DMS 273 (cell line): ENCODE measurements at regions not wholly inside any gene's neighbourhood (a gene's known extent, or its start where the extent isn't known, plus 50 kb on each side); places are given as distances from the start of the nearest gene placed in this dataset.
"Not testable (repeated sequence)": the region's sequence is repeated elsewhere in the genome, so short reads cannot be mapped to it uniquely, and the experiment has no call there.

Experiments used
- DNase-seq: peaks from one replicate; lab custom pipeline; 2025; ENCODE audit not compliant: unreplicated experiment; lab: John Stamatoyannopoulos, UW

- peak; percentile 40 for DNase-seq
Measured at GRCh38 chr3:197372047-197372661, 73.7 kb upstream of the DLG1 start.

DNA sequence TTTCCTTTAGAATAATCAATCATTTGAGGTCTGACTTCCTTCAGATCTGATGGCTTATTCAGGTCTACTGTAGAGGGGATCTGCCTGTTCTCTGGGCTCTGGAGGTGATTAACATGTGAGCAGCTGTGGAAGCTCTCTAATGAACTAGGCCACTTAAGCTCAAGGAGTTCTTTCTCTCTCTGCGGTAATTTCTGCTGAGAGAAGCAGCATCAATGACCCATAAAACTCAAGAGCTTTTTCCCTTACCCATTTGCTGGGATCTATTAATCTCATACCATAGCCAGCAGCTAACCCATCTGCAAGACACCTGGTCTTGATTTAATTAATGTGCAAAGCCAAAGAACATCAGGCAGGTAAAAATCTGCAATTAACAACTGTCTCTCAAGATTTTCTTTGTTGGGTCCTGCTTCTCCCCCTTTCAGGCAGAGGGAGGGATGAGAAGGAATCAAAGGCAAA lies 73.2 kb upstream of the DLG1 start:
- DNase-seq, result peak; percentile 53

DNA sequence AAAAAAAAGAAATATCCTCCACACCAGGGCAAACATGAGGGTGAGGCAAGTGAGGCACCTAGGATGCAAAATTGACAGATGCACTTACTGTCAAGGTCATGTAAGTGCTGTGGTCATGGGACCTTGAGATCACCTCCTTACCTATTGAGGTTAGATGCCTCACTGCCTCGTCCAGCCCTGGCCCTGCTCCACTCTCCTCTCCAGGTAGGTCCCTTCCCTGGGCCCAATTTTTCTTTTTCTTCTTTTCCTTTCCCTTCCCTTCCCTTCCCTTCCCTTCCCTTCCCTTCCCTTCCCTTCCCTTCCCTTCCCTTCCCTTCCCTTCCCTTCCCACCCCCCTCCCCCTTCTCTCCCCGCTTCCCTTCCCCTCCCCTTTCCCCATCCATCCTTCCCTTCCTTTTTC lies 71.1 kb upstream of the DLG1 start:
- no peak for DNase-seq

GRCh38 chr3:197368821-197369220 lies 70.4 kb upstream of the DLG1 start:
- no peak for DNase-seq

DNA sequence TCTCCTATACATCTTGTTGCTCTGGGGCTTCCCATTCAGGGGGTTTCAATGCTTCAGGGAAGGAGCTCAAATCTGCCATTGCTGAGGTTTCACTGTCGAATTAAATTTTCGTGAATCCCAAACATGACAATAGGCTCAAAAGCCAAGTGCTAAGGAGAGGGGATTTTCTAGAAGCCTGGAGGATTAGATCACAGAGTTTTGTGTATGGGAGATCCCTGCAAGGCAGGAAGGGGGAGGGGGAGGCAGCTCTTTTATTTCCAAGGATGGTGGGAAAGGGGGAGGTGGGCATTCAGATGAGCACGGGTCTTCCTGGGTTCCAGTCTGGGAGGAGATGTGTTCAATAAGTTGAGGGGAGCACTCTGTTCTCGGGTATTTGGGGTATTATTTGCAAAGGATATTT lies 69.9 kb upstream of the DLG1 start:
- no peak for DNase-seq

GRCh38 chr3:197367081-197367780 lies 68.8 kb upstream of the DLG1 start:
- peak; percentile 56 for DNase-seq

- no peak for DNase-seq
Measured at GRCh38 chr3:197366301-197367044, 68.1 kb upstream of the DLG1 start.

DNA sequence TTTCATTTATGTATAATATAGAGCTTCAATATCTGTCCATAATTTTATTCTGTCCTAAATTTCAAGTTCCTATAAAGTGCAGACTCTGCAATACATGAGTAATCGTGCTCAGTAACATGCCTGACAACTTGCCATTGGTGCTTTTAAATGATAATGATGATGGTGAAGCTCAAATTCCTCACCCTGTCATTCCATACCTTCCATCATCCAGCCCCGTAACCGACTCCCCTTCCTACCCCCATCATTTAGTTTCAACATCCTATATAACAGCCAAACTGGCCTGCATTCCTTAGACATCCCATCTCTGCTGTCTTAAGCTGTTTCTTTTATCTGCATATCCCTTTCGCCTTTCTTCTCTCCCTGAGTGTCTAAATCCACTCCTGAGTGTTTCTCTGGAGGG lies 67.2 kb upstream of the DLG1 start:
- no peak for DNase-seq

GRCh38 chr3:197364410-197365071 lies 66.1 kb upstream of the DLG1 start:
- DNase-seq, result peak; percentile 42

GRCh38 chr3:197363553-197364409 lies 65.4 kb upstream of the DLG1 start:
- DNase-seq, result no peak

DNA sequence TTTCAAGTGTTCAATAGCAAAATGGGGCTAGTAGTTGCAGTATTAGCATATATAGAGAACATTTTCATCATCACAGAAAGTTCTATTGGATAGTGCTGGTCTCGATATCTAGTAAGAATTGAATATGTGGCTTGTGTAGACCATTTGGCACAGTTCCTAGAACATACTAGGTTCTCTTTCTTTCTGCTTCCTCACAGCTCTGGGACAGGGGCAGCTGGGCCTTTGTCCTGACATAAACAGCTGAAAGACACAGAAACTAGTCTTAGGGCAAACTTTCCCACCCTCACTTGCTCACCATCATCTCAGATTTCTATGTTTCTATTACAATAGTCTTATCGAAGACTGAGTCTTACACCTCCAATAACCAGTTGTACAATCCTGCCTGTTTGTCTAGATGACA lies 63.7 kb upstream of the DLG1 start:
- no peak for DNase-seq

DNA sequence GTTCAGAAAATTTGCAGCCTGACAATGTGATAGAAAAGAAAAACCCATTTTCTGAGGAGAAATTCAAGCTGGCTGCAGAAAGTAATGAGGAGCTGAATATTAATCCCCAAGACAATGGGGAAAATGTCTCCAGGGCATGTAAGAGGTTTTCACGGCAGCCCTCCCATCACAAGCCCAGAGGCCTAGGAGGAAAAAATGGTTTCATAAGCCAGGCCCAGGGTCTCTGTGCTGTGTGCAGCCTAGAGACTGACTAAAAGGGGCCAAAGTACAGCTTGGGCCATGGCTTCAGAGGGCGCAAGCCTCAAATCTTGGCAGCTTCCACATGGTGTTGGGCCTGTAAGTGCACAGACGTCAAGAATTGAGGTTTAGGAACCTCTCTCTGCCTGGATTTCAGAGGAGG lies 61.7 kb upstream of the DLG1 start:
- not testable (repeated sequence) for DNase-seq

- DNase-seq, result not testable (repeated sequence)
Measured at GRCh38 chr3:197359476-197359875, 61.1 kb upstream of the DLG1 start.

- no peak for DNase-seq
Measured at GRCh38 chr3:197356741-197357140, 58.3 kb upstream of the DLG1 start.

DNA sequence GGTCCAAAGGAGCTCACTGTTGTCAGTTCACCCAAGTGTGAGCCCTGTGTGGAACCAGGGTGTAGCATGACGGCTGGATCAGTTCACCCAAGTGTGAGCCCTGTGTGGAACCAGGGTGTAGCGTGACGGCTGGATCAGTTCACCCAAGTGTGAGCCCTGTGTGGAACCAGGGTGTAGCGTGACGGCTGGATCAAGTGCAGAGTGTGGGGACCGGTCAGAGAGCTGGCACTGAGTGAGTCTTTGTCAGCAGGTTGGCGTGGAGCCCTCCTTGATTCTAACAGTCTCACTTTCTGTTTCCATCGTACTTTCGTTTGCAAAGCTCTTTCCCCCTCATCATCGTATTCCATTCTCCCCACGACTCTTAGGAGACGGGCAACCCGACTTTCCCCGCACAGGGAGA lies 57.9 kb upstream of the DLG1 start:
- no peak for DNase-seq

GRCh38 chr3:197355713-197356112 lies 57.3 kb upstream of the DLG1 start:
- no peak for DNase-seq

DNA sequence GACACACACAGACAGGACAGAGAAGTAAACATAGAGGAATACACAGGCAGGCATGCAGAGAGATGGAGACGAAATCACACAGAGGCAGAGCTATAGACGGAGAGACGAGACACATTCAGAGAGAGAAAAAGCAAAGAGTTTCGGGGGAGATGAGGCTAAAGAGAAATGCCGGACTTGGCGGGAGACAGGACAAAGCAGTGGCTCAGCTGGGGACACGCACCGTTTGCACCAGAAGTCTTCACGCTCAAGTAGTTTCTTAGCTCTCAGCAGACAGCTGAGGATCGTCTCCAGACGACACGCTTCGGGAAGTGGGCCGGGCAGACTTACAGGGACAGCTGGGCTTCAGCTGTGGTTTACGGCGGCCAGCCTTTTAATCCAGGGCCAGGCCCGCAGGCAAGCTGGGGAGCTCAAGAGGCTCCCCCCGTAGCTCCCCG lies 56.2 kb upstream of the DLG1 start:
- DNase-seq, result no peak

- no peak for DNase-seq
Measured at GRCh38 chr3:197353867-197354567, 55.6 kb upstream of the DLG1 start.

DNA sequence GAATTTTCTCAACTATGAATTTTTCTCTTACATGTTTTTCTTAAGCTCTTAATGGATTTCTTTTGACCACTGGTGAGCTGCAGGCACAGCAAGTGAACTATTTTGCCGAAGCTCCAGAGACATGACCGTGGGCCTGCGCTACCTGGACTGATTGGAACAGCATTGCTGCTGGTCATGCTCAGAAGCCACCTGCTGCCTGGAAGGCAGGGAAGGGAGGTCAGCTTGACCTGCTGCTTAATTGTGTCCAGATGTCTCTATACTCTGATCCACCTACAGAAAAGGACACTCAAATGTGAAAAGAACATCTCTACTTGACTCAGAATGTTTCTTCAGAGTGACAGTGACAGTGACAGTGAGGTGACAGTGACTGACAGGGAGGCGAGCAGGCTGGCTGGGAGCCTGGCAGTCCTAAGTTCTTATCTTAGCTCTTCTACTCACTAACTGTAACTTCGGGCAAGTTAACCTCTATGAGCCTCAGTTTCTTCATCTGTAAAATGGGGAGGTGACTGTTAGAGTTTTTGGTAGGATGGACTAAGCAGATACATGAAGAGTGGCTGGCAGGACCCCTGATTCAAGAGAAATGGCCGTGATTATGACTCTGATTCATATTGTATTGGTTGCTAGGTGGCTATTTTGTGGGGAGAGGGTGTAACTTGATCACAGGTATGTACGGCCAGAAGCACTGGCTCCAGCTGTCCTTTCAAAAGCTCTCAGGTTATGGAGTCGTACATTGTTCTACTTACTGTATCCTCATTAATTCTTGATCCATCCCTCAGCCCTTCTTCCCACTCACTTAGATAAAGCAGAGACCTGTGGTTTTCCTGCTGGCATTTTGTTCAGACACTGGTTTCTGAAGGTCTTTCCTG lies 54.8 kb upstream of the DLG1 start:
- DNase-seq, result no peak
